Peyer's patch (tissue), 4 donors: ENCODE measurements at regions not wholly inside any gene's neighbourhood (a gene's known extent, or its start where the extent isn't known, plus 50 kb on each side); places are given as distances from the start of the nearest gene placed in this dataset.

Experiments used
- DNase-seq, 3 donors: peaks; one replicate each; pipeline ENCODE4 v3.0.0-alpha.2; 2017 to 2019
- H3K27ac ChIP-seq, 4 donors: fragments of 200-600 bp; sonication (generic); one replicate each; pipeline ENCODE4 v1.5.1; 2016 to 2019
- H3K27me3 ChIP-seq, 2 donors: fragments of 200-600 bp; sonication (generic); one replicate each; pipeline ENCODE4 v1.5.1; 2019
- H3K36me3 ChIP-seq, 3 donors: fragments of 200-600 bp; sonication (generic); one replicate each; pipeline ENCODE4 v1.5.1; 2016 to 2019
- H3K4me1 ChIP-seq, 4 donors: fragments of 200-600 bp; sonication (generic); one replicate each; pipeline ENCODE4 v1.5.1; 2016 to 2019
- H3K4me3 ChIP-seq, 4 donors: fragments of 200-600 bp; sonication (generic); 1 replicate in 3 of 4; 2 replicates in 1 of 4; pipeline ENCODE4 v1.5.1; 2016 to 2019; ENCODE audit warnings: mild to moderate bottlenecking in 1 of 4
- H3K9me3 ChIP-seq, 4 donors: fragments of 200-600 bp; sonication (generic); one replicate each; pipeline ENCODE4 v1.5.1; 2016 to 2019; ENCODE audit warnings: mild to moderate bottlenecking in 1 of 4
- POLR2A ChIP-seq, 2 donors: fragments of 450-650 bp; IDR thresholded peaks; one replicate each; pipeline ENCODE4 v1.5.1; 2017; ENCODE audit warnings: antibody characterized with exemption in 2 of 2, mild to moderate bottlenecking in 2 of 2, moderate library complexity in 2 of 2
- TF ChIP-seq, protein P1 (sequence below), 6 experiments: fragments of 450-650 bp in 4 of 6; fragments of 200-600 bp in 2 of 6; sonication (generic) in 1 of 6; IDR thresholded peaks; one replicate each; pipeline ENCODE4 v1.5.1; 2017 to 2019; ENCODE audit warnings: antibody characterized with exemption in 6 of 6, mild to moderate bottlenecking in 3 of 6, moderate library complexity in 1 of 6

DNA sequence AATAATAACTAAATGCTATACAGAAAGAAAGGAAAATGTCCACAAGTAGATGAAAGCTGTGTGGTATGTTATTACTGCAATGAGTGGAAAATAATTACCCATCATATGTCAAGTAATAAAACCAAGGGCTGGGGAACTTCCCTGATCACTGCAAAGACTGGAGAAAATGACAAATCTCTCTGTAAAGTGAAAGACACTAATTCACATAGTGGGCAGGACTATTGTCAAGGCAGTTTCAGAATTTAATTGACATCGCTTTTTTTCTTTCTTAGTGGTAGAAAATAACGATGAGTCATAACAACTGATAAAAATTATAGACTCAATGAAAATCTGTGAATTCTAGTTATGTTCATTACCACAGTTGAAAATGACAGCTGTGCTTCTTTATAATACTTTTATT, 153.7 kb upstream of the ST6GALNAC5 start:
- Histone ChIP-seq H3K27ac (no peak overlapping the region), H3K36me3 (no peaks in the 10 kb centered on the region), H3K4me1 (no peaks in the 10 kb centered on the region), H3K9me3 (no peaks in the 10 kb centered on the region), H3K4me3 (no peak overlapping the region), H3K27me3 (no peaks in the 10 kb centered on the region)
- TF ChIP-seq, protein P1, sequence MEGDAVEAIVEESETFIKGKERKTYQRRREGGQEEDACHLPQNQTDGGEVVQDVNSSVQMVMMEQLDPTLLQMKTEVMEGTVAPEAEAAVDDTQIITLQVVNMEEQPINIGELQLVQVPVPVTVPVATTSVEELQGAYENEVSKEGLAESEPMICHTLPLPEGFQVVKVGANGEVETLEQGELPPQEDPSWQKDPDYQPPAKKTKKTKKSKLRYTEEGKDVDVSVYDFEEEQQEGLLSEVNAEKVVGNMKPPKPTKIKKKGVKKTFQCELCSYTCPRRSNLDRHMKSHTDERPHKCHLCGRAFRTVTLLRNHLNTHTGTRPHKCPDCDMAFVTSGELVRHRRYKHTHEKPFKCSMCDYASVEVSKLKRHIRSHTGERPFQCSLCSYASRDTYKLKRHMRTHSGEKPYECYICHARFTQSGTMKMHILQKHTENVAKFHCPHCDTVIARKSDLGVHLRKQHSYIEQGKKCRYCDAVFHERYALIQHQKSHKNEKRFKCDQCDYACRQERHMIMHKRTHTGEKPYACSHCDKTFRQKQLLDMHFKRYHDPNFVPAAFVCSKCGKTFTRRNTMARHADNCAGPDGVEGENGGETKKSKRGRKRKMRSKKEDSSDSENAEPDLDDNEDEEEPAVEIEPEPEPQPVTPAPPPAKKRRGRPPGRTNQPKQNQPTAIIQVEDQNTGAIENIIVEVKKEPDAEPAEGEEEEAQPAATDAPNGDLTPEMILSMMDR (IDR thresholded peaks at IDR 0.05): no peak
- no peak for TF ChIP-seq POLR2A (IDR thresholded peaks at IDR 0.05)
- DNase-seq: no peak

DNA sequence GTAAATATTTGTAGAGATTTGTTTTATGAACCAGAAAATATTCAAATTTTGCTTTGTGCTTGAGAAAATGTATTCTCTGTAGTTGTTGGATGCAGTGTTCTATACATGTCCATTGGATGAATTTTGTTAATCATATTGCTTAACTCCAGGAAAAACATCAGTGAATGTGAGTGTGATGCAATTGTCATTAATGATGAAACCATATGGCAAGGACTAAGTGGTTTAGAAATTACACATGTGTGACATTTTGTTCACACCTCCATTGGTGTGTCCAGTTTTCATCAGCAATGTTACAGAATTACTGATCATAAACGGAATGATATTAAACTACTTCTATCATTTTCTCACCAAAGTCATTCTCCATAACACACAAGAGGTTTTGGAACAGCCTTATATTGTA, 151.8 kb upstream of the ST6GALNAC5 start:
- Histone ChIP-seq H3K4me1 (no peaks in the 10 kb centered on the region), H3K36me3 (no peaks in the 10 kb centered on the region), H3K9me3 (no peaks in the 10 kb centered on the region), H3K4me3 (no peak overlapping the region), H3K27me3 (no peaks in the 10 kb centered on the region), H3K27ac (no peak overlapping the region)
- no peak for DNase-seq
- TF ChIP-seq, protein P1 (IDR thresholded peaks at IDR 0.05): no peak
- TF ChIP-seq POLR2A (IDR thresholded peaks at IDR 0.05): no peak

DNA sequence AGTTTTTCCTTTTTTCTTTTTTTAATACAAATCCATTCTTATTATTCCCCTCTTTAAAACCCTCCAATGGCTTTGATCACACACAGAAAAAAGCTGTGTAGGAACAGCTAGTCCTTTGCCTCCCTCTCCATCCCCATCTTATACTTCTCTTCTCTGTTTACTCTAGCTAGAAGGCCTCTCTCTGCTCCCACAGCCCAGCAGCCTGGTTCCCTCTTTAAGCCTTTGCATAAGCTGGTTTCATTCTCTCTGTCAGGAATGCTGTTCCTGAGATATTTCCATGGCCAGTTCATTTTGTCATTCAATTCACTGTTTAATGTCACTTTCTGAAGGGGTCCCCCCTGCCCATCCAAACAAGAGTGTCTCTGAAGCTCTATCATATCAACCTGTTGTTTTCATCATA, 143.3 kb upstream of the ST6GALNAC5 start:
- TF ChIP-seq, protein P1 (IDR thresholded peaks at IDR 0.05): no peak
- no peak for TF ChIP-seq POLR2A (IDR thresholded peaks at IDR 0.05)
- H3K27ac ChIP-seq: no peak overlapping the region
- no peaks in the 10 kb centered on the region for H3K9me3 ChIP-seq
- no peak for DNase-seq
- no peak overlapping the region for H3K4me3 ChIP-seq
- H3K27me3 ChIP-seq: no peaks in the 10 kb centered on the region
- no peaks in the 10 kb centered on the region for H3K4me1 ChIP-seq
- no peaks in the 10 kb centered on the region for H3K36me3 ChIP-seq

DNA sequence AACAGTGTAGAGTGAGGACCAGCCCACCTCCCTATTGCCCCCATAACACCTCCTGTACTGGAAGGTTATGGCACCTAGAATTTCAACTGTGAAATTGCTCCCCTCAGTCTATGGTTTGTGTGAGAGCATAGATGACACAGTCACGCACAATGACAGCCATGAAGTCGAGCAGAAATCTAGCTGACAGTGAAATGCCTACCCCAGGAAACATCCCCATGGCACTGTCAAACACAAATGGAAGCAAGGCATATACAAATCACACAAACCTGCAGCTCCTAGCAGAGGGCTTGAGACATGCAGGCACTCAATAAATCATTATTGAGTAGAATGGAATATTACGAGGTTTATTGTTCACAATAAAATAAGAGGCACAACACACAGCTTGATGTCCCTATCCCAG, 142.5 kb upstream of the ST6GALNAC5 start:
- DNase-seq: no peak
- Histone ChIP-seq H3K36me3 (no peaks in the 10 kb centered on the region), H3K4me1 (no peaks in the 10 kb centered on the region), H3K9me3 (no peaks in the 10 kb centered on the region), H3K4me3 (no peak overlapping the region), H3K27me3 (no peaks in the 10 kb centered on the region), H3K27ac (no peak overlapping the region)
- TF ChIP-seq, protein P1 (IDR thresholded peaks at IDR 0.05): no peak
- no peak for TF ChIP-seq POLR2A (IDR thresholded peaks at IDR 0.05)

DNA sequence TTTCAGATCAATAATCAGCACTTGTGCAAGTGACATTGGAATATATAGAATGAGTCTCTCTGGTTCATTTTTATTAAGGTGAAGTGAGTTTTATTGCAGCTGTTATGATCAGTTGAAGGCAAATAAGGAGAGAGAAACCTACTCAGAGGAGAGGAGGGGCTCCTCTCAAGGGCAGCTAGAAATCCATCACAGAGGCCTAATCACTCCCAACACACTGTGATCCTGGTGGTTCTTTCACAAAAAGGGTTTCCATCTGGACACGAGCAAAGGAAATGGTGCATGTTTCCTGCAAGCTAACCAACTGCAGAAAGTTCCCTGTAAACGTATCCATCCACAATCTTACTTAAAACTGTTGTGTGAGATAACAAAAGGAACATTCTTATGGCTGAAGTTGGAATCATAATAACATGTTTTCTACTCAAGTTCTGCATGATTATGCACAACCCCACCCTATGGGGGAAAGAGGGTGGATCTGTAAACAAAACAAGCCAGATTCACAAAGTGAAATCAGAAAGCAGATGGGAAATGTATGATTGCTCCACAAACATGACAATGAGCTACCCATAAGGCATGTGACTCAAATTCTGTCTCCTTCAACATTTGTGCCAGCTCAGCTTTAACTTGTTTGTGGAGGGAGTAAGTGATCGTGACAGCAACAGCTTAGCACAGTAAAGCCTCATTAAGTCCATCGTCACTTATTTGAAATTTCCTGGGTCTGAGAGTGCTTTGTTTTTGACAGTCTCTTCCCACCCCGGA, 141.2 kb upstream of the ST6GALNAC5 start:
- H3K9me3 ChIP-seq: no peaks in the 10 kb centered on the region
- no peak overlapping the region for H3K4me3 ChIP-seq
- peak overlapping the region in 1 of 4 donors; percentile 12 for H3K27ac ChIP-seq
- DNase-seq: no peak
- TF ChIP-seq, protein P1 (IDR thresholded peaks at IDR 0.05): no peak
- TF ChIP-seq POLR2A (IDR thresholded peaks at IDR 0.05): no peak
- H3K36me3 ChIP-seq: no peaks in the 10 kb centered on the region
- H3K27me3 ChIP-seq: no peaks in the 10 kb centered on the region
- H3K4me1 ChIP-seq: no peaks in the 10 kb centered on the region
